AG04450 (cell line): ENCODE measurements at regions not wholly inside any gene's neighbourhood (a gene's known extent, or its start where the extent isn't known, plus 50 kb on each side); places are given as distances from the start of the nearest gene placed in this dataset.

Experiments used
- CTCF ChIA-PET: fragments of 300-600, 350-600 bp; formaldehyde crosslinking; extraction: SDS; loops from one replicate; lab custom pipeline; 2022; ENCODE audit warnings: antibody characterized with exemption, inconsistent platforms; lab: Charles Lee
- POLR2A ChIA-PET: fragments of 350-600 bp; formaldehyde crosslinking; extraction: SDS; loops from one replicate; lab custom pipeline; 2021; ENCODE audit warnings: antibody characterized with exemption, inconsistent platforms; lab: Yijun Ruan, JAX
- DNase-seq: peaks from one replicate; pipeline ENCODE4 v3.0.0-alpha.2; 2011; ENCODE audit warnings: low read depth, low spot score
- H3K27ac ChIP-seq: one replicate; pipeline ENCODE4 v1.5.1; 2012; ENCODE audit warnings: low read depth, low read length, control low read depth
- H3K27me3 ChIP-seq: one replicate; pipeline ENCODE4 v1.6.0; 2012; ENCODE audit warnings: low read length; ENCODE audit not compliant: control insufficient read depth, insufficient read depth
- H3K4me3 ChIP-seq: 2 replicates; pipeline ENCODE4 v1.5.1; 2011; ENCODE audit warnings: mild to moderate bottlenecking, low read depth, low read length, control low read depth
- H3K9me3 ChIP-seq: 2 replicates; pipeline ENCODE4 v1.5.1; 2012; ENCODE audit warnings: low read length; ENCODE audit not compliant: control insufficient read depth, insufficient read depth
- CTCF ChIP-seq: IDR thresholded peaks from 2 replicates; pipeline ENCODE4 v1.5.1; 2011; ENCODE audit warnings: low read depth, low read length, control low read depth, inconsistent platforms

DNA sequence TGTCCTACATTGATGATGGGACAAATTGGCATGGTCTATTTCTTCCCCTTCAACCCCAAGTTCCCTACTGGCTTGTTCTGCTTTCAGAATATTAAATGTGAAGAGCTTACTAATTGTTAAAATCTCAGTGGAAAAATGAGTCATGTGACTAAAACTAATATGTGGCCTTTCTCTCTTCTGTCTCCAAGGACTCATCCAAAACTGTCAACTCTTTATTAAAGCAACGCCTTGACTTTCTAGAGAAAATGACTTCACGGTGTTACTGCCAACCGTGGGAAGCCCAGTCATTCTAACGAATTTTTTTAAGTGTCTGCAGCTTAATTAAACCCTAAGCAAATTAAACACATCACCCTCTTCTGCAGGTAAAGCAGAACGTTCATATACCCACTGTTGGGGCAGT, 431.6 kb downstream of the DTWD2 start:
- POLR2A ChIA-PET, result no interaction called here
- CTCF ChIA-PET, result no interaction called here
- H3K27ac ChIP-seq, result no peak overlapping the region

DNA sequence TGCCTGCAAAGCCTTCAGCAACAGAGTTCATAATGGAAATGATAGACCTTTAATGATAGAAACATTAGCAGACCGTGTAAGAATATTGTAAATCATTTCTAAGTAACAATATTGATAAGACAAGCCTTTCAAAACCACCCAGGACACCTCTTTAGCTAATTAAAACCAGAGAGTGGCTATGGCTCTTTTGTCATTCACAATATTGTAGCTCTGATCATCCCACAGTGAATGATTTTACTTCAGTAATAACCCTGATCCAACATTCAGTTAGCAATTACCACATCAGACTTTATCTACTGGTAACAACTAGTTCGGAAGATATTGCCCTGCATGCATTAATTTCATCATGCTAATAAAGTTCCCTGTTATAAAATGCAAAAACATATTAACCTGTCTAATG, 432.6 kb downstream of the DTWD2 start:
- H3K27me3 ChIP-seq, result no peaks in the 10 kb centered on the region
- H3K4me3 ChIP-seq, result no peak overlapping the region
- TF ChIP-seq CTCF, result no peak
- CTCF ChIA-PET, result no interaction called here
- POLR2A ChIA-PET, result no interaction called here
- H3K9me3 ChIP-seq, result no peaks in the 10 kb centered on the region; the same call in 1 of the 2 replicates
- no peak for DNase-seq
- H3K27ac ChIP-seq, result no peak overlapping the region

More for the DNA sequence above, 431.6 kb downstream of the DTWD2 start:
- no peaks in the 10 kb centered on the region; the same call in 1 of the 2 replicates for H3K9me3 ChIP-seq
- no peak overlapping the region for H3K4me3 ChIP-seq
- no peaks in the 10 kb centered on the region for H3K27me3 ChIP-seq
- no peak for DNase-seq
- no peak for TF ChIP-seq CTCF

- CTCF ChIA-PET, result no interaction called here
- Histone ChIP-seq H3K4me3 (no peak overlapping the region), H3K27me3 (no peaks in the 10 kb centered on the region), H3K27ac (no peak overlapping the region), H3K9me3 (no peaks in the 10 kb centered on the region; the same call in 1 of the 2 replicates)
- POLR2A ChIA-PET, result no interaction called here
- no peak for TF ChIP-seq CTCF
- no peak for DNase-seq
Measured at GRCh38 chr5:118554981-118555380, 433.4 kb downstream of the DTWD2 start.

GRCh38 chr5:118554241-118554640, 434.1 kb downstream of the DTWD2 start:
- ChIA-PET POLR2A (no interaction called here), CTCF (no interaction called here)
- Histone ChIP-seq H3K9me3 (no peaks in the 10 kb centered on the region; the same call in 1 of the 2 replicates), H3K27ac (no peak overlapping the region), H3K27me3 (no peaks in the 10 kb centered on the region), H3K4me3 (no peak overlapping the region)
- TF ChIP-seq CTCF, result no peak
- no peak for DNase-seq

- no peak for DNase-seq
- H3K27ac ChIP-seq, result no peak overlapping the region
- ChIA-PET CTCF (no interaction called here), POLR2A (no interaction called here)
- TF ChIP-seq CTCF, result no peak
- H3K9me3 ChIP-seq, result no peaks in the 10 kb centered on the region; the same call in 1 of the 2 replicates
- no peak overlapping the region for H3K4me3 ChIP-seq
- no peaks in the 10 kb centered on the region for H3K27me3 ChIP-seq
Measured at GRCh38 chr5:118553662-118554061, 434.7 kb downstream of the DTWD2 start.
